Mesenchymal stem cell (in vitro differentiated cells and primary cell): ENCODE measurements at regions not wholly inside any gene's neighbourhood (a gene's known extent, or its start where the extent isn't known, plus 50 kb on each side); places are given as distances from the start of the nearest gene placed in this dataset.

Experiments
- DNase-seq: peaks from one replicate; pipeline ENCODE4 v3.0.0-alpha.2; 2013
- H2AFZ ChIP-seq: one replicate; pipeline ENCODE4 v1.6.1; 2013; ENCODE audit warnings: low read depth, mild to moderate bottlenecking, control low read depth, inconsistent platforms, low read length, moderate library complexity
- H2AK5ac ChIP-seq: 2 replicates; pipeline ENCODE4 v1.6.1; 2013; ENCODE audit warnings: low read length, moderate library complexity, mild to moderate bottlenecking, inconsistent platforms; ENCODE audit not compliant: severe bottlenecking
- H2BK120ac ChIP-seq: one replicate; pipeline ENCODE4 v1.6.1; 2013; ENCODE audit warnings: low read depth, mild to moderate bottlenecking, inconsistent platforms, low read length, moderate library complexity
- H2BK12ac ChIP-seq, 2 experiments: one replicate each; pipeline ENCODE4 v1.6.1; 2013; ENCODE audit warnings: inconsistent platforms in 2 of 2, low read length in 2 of 2, mild to moderate bottlenecking in 2 of 2, moderate library complexity in 2 of 2, control low read depth in 1 of 2
- H2BK15ac ChIP-seq: one replicate; pipeline ENCODE4 v1.6.1; 2013; ENCODE audit warnings: mild to moderate bottlenecking, low read depth, inconsistent platforms; ENCODE audit not compliant: poor library complexity, severe bottlenecking
- H2BK5ac ChIP-seq: 2 replicates; pipeline ENCODE4 v1.6.1; 2013; ENCODE audit warnings: low read depth, mild to moderate bottlenecking, low read length, control low read depth, inconsistent platforms; ENCODE audit not compliant: poor library complexity, severe bottlenecking
- H3K14ac ChIP-seq, 2 experiments: one replicate each; pipeline ENCODE4 v1.6.1; 2013; ENCODE audit warnings: inconsistent platforms in 2 of 2, low read length in 2 of 2, control low read depth in 1 of 2, mild to moderate bottlenecking in 1 of 2, moderate library complexity in 1 of 2
- H3K18ac ChIP-seq, 2 experiments: one replicate each; pipeline ENCODE4 v1.6.1; 2013; ENCODE audit warnings: inconsistent platforms in 2 of 2, low read length in 2 of 2, control low read depth in 1 of 2, low read depth in 1 of 2, mild to moderate bottlenecking in 1 of 2
- H3K23ac ChIP-seq, 2 experiments: one replicate each; pipeline ENCODE4 v1.6.1; 2013; ENCODE audit warnings: inconsistent platforms in 2 of 2, low read length in 2 of 2, mild to moderate bottlenecking in 2 of 2, moderate library complexity in 2 of 2, control low read depth in 1 of 2
- H3K27ac ChIP-seq: 2 replicates; pipeline ENCODE4 v1.5.1; 2013; ENCODE audit warnings: mild to moderate bottlenecking, moderate library complexity, low read length, control low read depth, inconsistent platforms; ENCODE audit not compliant: poor library complexity, severe bottlenecking
- H3K27me3 ChIP-seq, 2 experiments: 2 replicates each; pipeline versions ENCODE4 v1.6.1 to v1.7.0; 2013; ENCODE audit warnings: low read length in 2 of 2, mild to moderate bottlenecking in 2 of 2, moderate library complexity in 2 of 2, control low read depth in 1 of 2, inconsistent platforms in 1 of 2; ENCODE audit not compliant: control insufficient read depth in 1 of 2, insufficient read depth in 1 of 2
- H3K36me3 ChIP-seq, 2 experiments: 2 replicates each; pipeline versions ENCODE4 v1.6.1 to v1.7.0; 2013; ENCODE audit warnings: low read length in 2 of 2, control low read depth in 1 of 2, inconsistent platforms in 1 of 2, low read depth in 1 of 2, mild to moderate bottlenecking in 1 of 2; ENCODE audit not compliant: insufficient read depth in 2 of 2, control insufficient read depth in 1 of 2
- H3K4ac ChIP-seq, 2 experiments: one replicate each; pipeline ENCODE4 v1.6.1; 2013; ENCODE audit warnings: inconsistent platforms in 2 of 2, low read length in 2 of 2, mild to moderate bottlenecking in 2 of 2, moderate library complexity in 2 of 2, control low read depth in 1 of 2, low read depth in 1 of 2
- H3K4me1 ChIP-seq: 2 replicates; pipeline ENCODE4 v1.6.1; 2013; ENCODE audit warnings: low read depth, low read length, control low read depth; ENCODE audit not compliant: control insufficient read depth, insufficient read depth
- H3K4me2 ChIP-seq: 2 replicates; pipeline ENCODE4 v1.6.1; 2013; ENCODE audit warnings: low read length, mild to moderate bottlenecking, inconsistent platforms; ENCODE audit not compliant: poor library complexity, severe bottlenecking
- H3K4me3 ChIP-seq, 2 experiments: 2 replicates each; pipeline versions ENCODE4 v1.5.1 to v1.7.0; 2013; ENCODE audit warnings: low read length in 2 of 2, mild to moderate bottlenecking in 2 of 2, control low read depth in 1 of 2, low read depth in 1 of 2; ENCODE audit not compliant: insufficient read depth in 1 of 2
- H3K79me1 ChIP-seq: replicated peaks from 2 replicates; pipeline ENCODE4 v1.6.1; 2013; ENCODE audit warnings: mild to moderate bottlenecking, control low read depth, low read length, inconsistent platforms; ENCODE audit not compliant: poor library complexity, severe bottlenecking
- H3K9ac ChIP-seq: 2 replicates; pipeline ENCODE4 v1.7.0; 2013; ENCODE audit warnings: mild to moderate bottlenecking, low read length, moderate library complexity
- H3K9me3 ChIP-seq: 2 replicates; pipeline ENCODE4 v1.7.0; 2013; ENCODE audit warnings: mild to moderate bottlenecking, low read length; ENCODE audit not compliant: control insufficient read depth
- H4K8ac ChIP-seq: one replicate; pipeline ENCODE4 v1.6.1; 2013; ENCODE audit warnings: inconsistent platforms, mild to moderate bottlenecking, low read length, moderate library complexity
- H4K91ac ChIP-seq: one replicate; pipeline ENCODE4 v1.6.1; 2013; ENCODE audit warnings: mild to moderate bottlenecking, low read length, inconsistent platforms
- WGBS: methylation state at CpG from one replicate; pipeline ENCODE4 v1.1.7; 2013; ENCODE audit warnings: mixed read lengths; 5-methylcytosine and 5-hydroxymethylcytosine counted together

DNA sequence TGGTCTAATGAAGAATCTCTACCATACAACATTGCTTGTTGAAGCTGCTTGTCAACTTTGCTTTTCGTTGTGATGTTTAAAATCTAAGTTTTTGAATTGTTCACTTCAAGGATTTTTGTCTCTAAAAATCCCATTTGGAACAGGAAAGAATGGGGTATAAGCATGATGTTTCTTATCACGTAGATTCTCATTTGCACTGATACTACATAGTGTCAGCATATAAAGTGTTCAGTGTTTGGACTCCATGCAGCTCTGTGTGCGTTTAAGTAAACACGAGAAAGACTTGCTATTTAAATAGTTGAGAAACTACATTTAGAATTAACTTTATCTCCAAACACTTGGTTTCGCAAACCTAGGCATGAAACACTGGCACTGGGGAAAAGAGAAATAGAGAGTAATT, 452.5 kb downstream of the NKX6-1 start:
- no peak overlapping the region for H3K4ac ChIP-seq

DNA sequence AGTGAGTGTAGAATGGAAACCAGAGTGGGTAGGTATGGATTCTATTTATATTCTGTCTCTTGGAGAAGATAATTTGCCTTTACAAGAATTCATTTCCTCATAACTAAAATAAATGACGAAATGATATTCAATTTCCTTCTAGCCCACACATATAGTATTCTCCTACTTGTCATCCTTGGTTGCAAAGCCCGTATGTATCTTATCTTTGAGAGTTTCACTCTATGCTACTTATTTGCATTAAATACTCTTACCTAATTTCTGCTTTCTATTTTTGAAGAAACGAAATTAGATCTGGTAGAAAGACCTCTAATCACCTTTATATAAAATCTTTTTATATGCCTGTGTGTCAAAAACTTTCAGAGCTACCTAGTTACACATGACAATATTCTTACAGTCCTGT, 457.7 kb downstream of the NKX6-1 start:
- WGBS = 67% methylated on average over 3 of the region's 3 CpGs
- no peak overlapping the region for H3K4me2 ChIP-seq
- no peaks in the 10 kb centered on the region for H3K4me1 ChIP-seq
- no peak overlapping the region for H3K9ac ChIP-seq
- H3K27me3 ChIP-seq = no peaks in the 10 kb centered on the region
- H3K18ac ChIP-seq = no peak overlapping the region
- no peak overlapping the region for H2BK12ac ChIP-seq
- H2BK15ac ChIP-seq = no peak overlapping the region
- no peak overlapping the region for H3K4me3 ChIP-seq
- no peak overlapping the region for H2BK120ac ChIP-seq
- H2AFZ ChIP-seq = no peak overlapping the region
- no peaks in the 10 kb centered on the region for H3K9me3 ChIP-seq
- no peak overlapping the region for H3K23ac ChIP-seq
- no peak overlapping the region for H2BK5ac ChIP-seq
- no peaks in the 10 kb centered on the region for H3K79me1 ChIP-seq
- H3K4ac ChIP-seq = no peak overlapping the region
- H3K27ac ChIP-seq = no peak overlapping the region
- H3K36me3 ChIP-seq = no peaks in the 10 kb centered on the region
- no peak overlapping the region for H3K14ac ChIP-seq
- no peak overlapping the region for H4K8ac ChIP-seq
- H4K91ac ChIP-seq = no peak overlapping the region
- no peak for DNase-seq
- no peak overlapping the region for H2AK5ac ChIP-seq

More for the DNA sequence above, 452.5 kb downstream of the NKX6-1 start:
- Histone ChIP-seq H3K79me1 (no peaks in the 10 kb centered on the region), H2AK5ac (no peak overlapping the region), H3K9ac (no peak overlapping the region), H2BK120ac (no peak overlapping the region), H3K4me2 (no peak overlapping the region), H3K4me1 (no peaks in the 10 kb centered on the region), H2BK12ac (no peak overlapping the region), H3K27ac (no peak overlapping the region), H3K36me3 (no peaks in the 10 kb centered on the region), H3K23ac (no peak overlapping the region), H2AFZ (no peak overlapping the region), H4K8ac (no peak overlapping the region), H2BK5ac (no peak overlapping the region), H3K14ac (no peak overlapping the region), H3K4me3 (no peak overlapping the region), H3K18ac (no peak overlapping the region), H4K91ac (no peak overlapping the region), H3K9me3 (no peaks in the 10 kb centered on the region), H3K27me3 (no peaks in the 10 kb centered on the region), H2BK15ac (no peak overlapping the region)
- DNase-seq = no peak
- WGBS = 80% methylated on average over 1 of the region's 5 CpGs

DNA sequence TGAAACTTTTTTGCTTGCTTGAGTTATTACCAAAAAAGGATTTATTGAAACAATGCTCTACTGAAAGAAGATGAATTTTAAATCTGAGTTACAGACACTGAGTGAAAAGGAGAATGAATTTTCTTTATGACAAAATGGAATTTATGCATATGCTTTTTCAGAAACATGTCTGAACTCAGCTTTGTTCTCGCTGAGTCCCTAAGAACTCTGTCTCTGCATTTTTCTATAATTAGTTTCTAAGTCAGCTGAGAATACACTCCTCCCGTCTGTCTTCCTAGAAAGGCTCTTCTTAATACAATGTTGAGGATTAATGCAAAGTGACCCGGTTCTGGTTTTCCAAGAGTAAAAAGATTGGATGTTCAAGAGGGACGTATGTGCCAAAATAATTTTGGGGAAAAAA, 463.5 kb downstream of the NKX6-1 start:
- Histone ChIP-seq H3K23ac (no peak overlapping the region), H2AK5ac (no peak overlapping the region), H3K4me3 (no peak overlapping the region), H3K9me3 (no peaks in the 10 kb centered on the region), H3K36me3 (no peaks in the 10 kb centered on the region), H2AFZ (no peak overlapping the region), H3K14ac (no peak overlapping the region), H3K4me1 (no peaks in the 10 kb centered on the region), H2BK12ac (no peak overlapping the region), H3K79me1 (no peaks in the 10 kb centered on the region), H2BK5ac (no peak overlapping the region), H3K18ac (no peak overlapping the region), H2BK120ac (no peak overlapping the region), H3K27me3 (no peaks in the 10 kb centered on the region), H3K9ac (no peak overlapping the region), H4K8ac (no peak overlapping the region), H2BK15ac (no peak overlapping the region), H3K4ac (no peak overlapping the region), H3K4me2 (no peak overlapping the region), H4K91ac (no peak overlapping the region), H3K27ac (no peak overlapping the region)
- no peak for DNase-seq
- WGBS = 85% methylated on average over 2 of the region's 4 CpGs

DNA sequence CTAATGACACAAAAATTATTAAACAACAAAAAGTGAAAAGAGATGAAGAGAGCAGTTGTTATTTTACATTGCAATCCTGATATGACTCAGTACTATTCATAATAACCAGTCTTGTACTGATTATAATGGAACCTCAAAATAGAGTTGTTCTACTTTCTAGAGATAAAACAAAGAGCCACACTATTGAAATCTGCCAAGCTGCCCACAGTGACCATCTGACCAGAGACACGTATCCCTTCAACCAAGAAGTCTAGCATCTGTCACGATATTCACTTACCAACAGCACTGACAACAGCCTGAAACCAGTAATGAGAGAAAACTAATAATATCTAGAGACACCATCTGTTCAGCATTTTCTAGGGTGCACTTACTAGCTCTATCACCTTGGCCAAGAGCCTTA, 466.7 kb downstream of the NKX6-1 start:
- H4K8ac ChIP-seq = no peak overlapping the region
- H4K91ac ChIP-seq = no peak overlapping the region
- no peak overlapping the region for H2BK12ac ChIP-seq
- no peak overlapping the region for H2AK5ac ChIP-seq
- H3K18ac ChIP-seq = no peak overlapping the region
- no peaks in the 10 kb centered on the region for H3K27me3 ChIP-seq
- no peak overlapping the region for H3K27ac ChIP-seq
- H3K4me2 ChIP-seq = no peak overlapping the region
- DNase-seq = no peak
- no peak overlapping the region for H2AFZ ChIP-seq
- H3K14ac ChIP-seq = no peak overlapping the region
- no peaks in the 10 kb centered on the region for H3K4me1 ChIP-seq
- H3K79me1 ChIP-seq = no peaks in the 10 kb centered on the region
- H3K23ac ChIP-seq = no peak overlapping the region
- no peaks in the 10 kb centered on the region for H3K36me3 ChIP-seq
- H2BK15ac ChIP-seq = no peak overlapping the region
- H2BK120ac ChIP-seq = no peak overlapping the region
- no peak overlapping the region for H3K4ac ChIP-seq
- H3K4me3 ChIP-seq = no peak overlapping the region
- no peaks in the 10 kb centered on the region for H3K9me3 ChIP-seq
- no peak overlapping the region for H3K9ac ChIP-seq
- WGBS = 89% methylated on average over 2 of the region's 2 CpGs
- H2BK5ac ChIP-seq = no peak overlapping the region
